IMR-90 (cell line): ENCODE measurements at regions not wholly inside any gene's neighbourhood (a gene's known extent, or its start where the extent isn't known, plus 50 kb on each side); places are given as distances from the start of the nearest gene placed in this dataset.

Experiments used
- ATAC-seq: fragments of 200-7000 bp; cut with Tn5 transposase; 2 replicates; pipeline ENCODE4 v1.9.1; 2020; ENCODE audit warnings: low read depth, mild to moderate bottlenecking, moderate library complexity
- BruUV-seq: library from RNA; stranded (reverse); fragments of 400-500 nt; replicated peaks from 2 replicates; lab custom pipeline; 2021; lab: Mats Ljungman, UMichigan
- CTCF ChIA-PET: fragments of 300-600 bp; formaldehyde crosslinking; extraction: SDS; loops from one replicate; lab custom pipeline; 2021; ENCODE audit warnings: antibody characterized with exemption; lab: Yijun Ruan, JAX
- POLR2A ChIA-PET: fragments of 300-600 bp; sonication (Branson Sonifier 250); formaldehyde crosslinking; loops from one replicate; lab custom pipeline; 2022; ENCODE audit warnings: antibody characterized with exemption; ENCODE audit not compliant: unreplicated experiment; lab: Charles Lee
- DNase-seq: peaks from one replicate; pipeline ENCODE4 v3.0.0; 2013
- H2AFZ ChIP-seq: replicated peaks from 2 replicates; pipeline ENCODE3; 2013; ENCODE audit warnings: low read length, mild to moderate bottlenecking; ENCODE audit not compliant: poor library complexity
- H2AK5ac ChIP-seq: 2 replicates; pipeline ENCODE4 v1.6.1; 2013; ENCODE audit warnings: low read depth, low read length, inconsistent platforms
- H2AK9ac ChIP-seq: replicated peaks from 2 replicates; pipeline ENCODE3; 2013; ENCODE audit warnings: mild to moderate bottlenecking, low read depth, low read length, moderate library complexity; ENCODE audit not compliant: poor library complexity
- H2BK120ac ChIP-seq: 2 replicates; pipeline ENCODE4 v1.6.1; 2013; ENCODE audit warnings: low read depth, low read length, inconsistent platforms
- H2BK15ac ChIP-seq: 3 replicates; pipeline ENCODE4 v1.6.1; 2013; ENCODE audit warnings: low read depth, low read length, inconsistent platforms
- H2BK20ac ChIP-seq: 2 replicates; pipeline ENCODE4 v1.6.1; 2013; ENCODE audit warnings: low read depth, mild to moderate bottlenecking, inconsistent platforms, low read length, moderate library complexity
- H2BK5ac ChIP-seq: 2 replicates; pipeline ENCODE4 v1.6.1; 2013; ENCODE audit warnings: mild to moderate bottlenecking, low read depth, low read length, inconsistent platforms; ENCODE audit not compliant: poor library complexity, severe bottlenecking
- H3K14ac ChIP-seq: replicated peaks from 2 replicates; pipeline ENCODE4 v1.6.1; 2013; ENCODE audit warnings: low read depth, low read length, inconsistent platforms
- H3K18ac ChIP-seq: 2 replicates; pipeline ENCODE4 v1.6.1; 2013; ENCODE audit warnings: low read depth, low read length, control low read depth
- H3K23ac ChIP-seq: 2 replicates; pipeline ENCODE4 v1.6.1; 2013; ENCODE audit warnings: low read depth, low read length, inconsistent platforms
- H3K27ac ChIP-seq: 2 replicates; pipeline ENCODE4 v1.5.1; 2013; ENCODE audit warnings: mild to moderate bottlenecking, control low read depth, low read length; ENCODE audit not compliant: insufficient read depth
- H3K27me3 ChIP-seq: 2 replicates; pipeline ENCODE4 v1.6.1; 2013; ENCODE audit warnings: low read length; ENCODE audit not compliant: control insufficient read depth, insufficient read depth
- H3K36me3 ChIP-seq: 2 replicates; pipeline ENCODE4 v1.6.1; 2013; ENCODE audit warnings: low read length, mixed read lengths; ENCODE audit not compliant: control insufficient read depth, insufficient read depth
- H3K4ac ChIP-seq: 2 replicates; pipeline ENCODE4 v1.6.1; 2013; ENCODE audit warnings: low read depth, low read length, inconsistent platforms
- H3K4me1 ChIP-seq: 2 replicates; pipeline ENCODE4 v1.6.1; 2013; ENCODE audit warnings: low read length, mixed read lengths; ENCODE audit not compliant: control insufficient read depth, insufficient read depth
- H3K4me2 ChIP-seq: 2 replicates; pipeline ENCODE4 v1.6.1; 2013; ENCODE audit warnings: low read depth, mild to moderate bottlenecking, control low read depth, low read length, moderate library complexity
- H3K4me3 ChIP-seq: 2 replicates; pipeline ENCODE4 v1.5.1; 2013; ENCODE audit warnings: low read depth, mild to moderate bottlenecking, control low read depth, low read length, moderate library complexity; ENCODE audit not compliant: insufficient read depth
- H3K56ac ChIP-seq: 2 replicates; pipeline ENCODE4 v1.6.1; 2013; ENCODE audit warnings: low read length, inconsistent platforms; ENCODE audit not compliant: insufficient read depth; ENCODE audit errors: extremely low read depth
- H3K79me1 ChIP-seq, 2 experiments: 2 replicates each; pipeline ENCODE4 v1.6.1; 2013; ENCODE audit warnings: low read length in 2 of 2, inconsistent platforms in 1 of 2, low read depth in 1 of 2
- H3K9ac ChIP-seq: 2 replicates; pipeline ENCODE4 v1.6.1; 2013; ENCODE audit warnings: low read depth, low read length, control low read depth
- H3K9me1 ChIP-seq: 2 replicates; pipeline ENCODE4 v1.6.1; 2013; ENCODE audit warnings: low read length, inconsistent platforms; ENCODE audit not compliant: insufficient read depth
- H3K9me3 ChIP-seq: 2 replicates; pipeline ENCODE4 v1.6.1; 2013; ENCODE audit warnings: low read length; ENCODE audit not compliant: control insufficient read depth, insufficient read depth
- H4K20me1 ChIP-seq: 2 replicates; pipeline ENCODE4 v1.6.1; 2013; ENCODE audit warnings: low read length, inconsistent platforms; ENCODE audit not compliant: insufficient read depth
- H4K5ac ChIP-seq: 2 replicates; pipeline ENCODE4 v1.6.1; 2013; ENCODE audit warnings: mild to moderate bottlenecking, low read depth, low read length, control low read depth
- H4K8ac ChIP-seq, 2 experiments: 2 replicates each; pipeline ENCODE4 v1.6.1; 2013; ENCODE audit warnings: low read depth in 2 of 2, low read length in 2 of 2, control low read depth in 1 of 2, inconsistent platforms in 1 of 2
- H4K91ac ChIP-seq: 2 replicates; pipeline ENCODE4 v1.6.1; 2013; ENCODE audit warnings: low read depth, low read length, inconsistent platforms; ENCODE audit not compliant: insufficient read depth
- CEBPB ChIP-seq: IDR thresholded peaks from 2 replicates; pipeline ENCODE4 v1.6.1; 2012; ENCODE audit warnings: low read depth, low read length, improper control_type of control experiment
- POLR2A ChIP-seq: IDR thresholded peaks from 2 replicates; pipeline ENCODE4 v1.6.1; 2012; ENCODE audit warnings: mild to moderate bottlenecking, low read depth, low read length
- WGBS, 2 experiments: methylation state at CpG; one replicate each; pipeline versions ENCODE4 v1.1.5 to v1.1.7; 2013; ENCODE audit warnings: missing lambda C conversion rate in 2 of 2; ENCODE audit not compliant: insufficient read length in 1 of 2; ENCODE audit errors: extremely low coverage in 2 of 2; 5-methylcytosine and 5-hydroxymethylcytosine counted together
- dilution Hi-C: fragments of 300-500 bp; cut with HindIII; formaldehyde crosslinking; loops from one replicate; pipeline ENCODE4 v1.14.3; 2018; ENCODE audit warnings: low sequenced_read_pairs; ENCODE audit not compliant: unreplicated experiment
- in situ Hi-C: fragments of 300-500 bp; cut with MboI; formaldehyde crosslinking; loops from 3 replicates; pipeline ENCODE4 v1.14.3; 2019; ENCODE audit warnings: low sequenced_read_pairs, inconsistent platforms, mixed read lengths
- intact Hi-C: fragments of 100-400 bp; cut with micrococcal nuclease; formaldehyde crosslinking; loops from 2 replicates; pipeline ENCODE4 v1.10.0; 2022

DNA sequence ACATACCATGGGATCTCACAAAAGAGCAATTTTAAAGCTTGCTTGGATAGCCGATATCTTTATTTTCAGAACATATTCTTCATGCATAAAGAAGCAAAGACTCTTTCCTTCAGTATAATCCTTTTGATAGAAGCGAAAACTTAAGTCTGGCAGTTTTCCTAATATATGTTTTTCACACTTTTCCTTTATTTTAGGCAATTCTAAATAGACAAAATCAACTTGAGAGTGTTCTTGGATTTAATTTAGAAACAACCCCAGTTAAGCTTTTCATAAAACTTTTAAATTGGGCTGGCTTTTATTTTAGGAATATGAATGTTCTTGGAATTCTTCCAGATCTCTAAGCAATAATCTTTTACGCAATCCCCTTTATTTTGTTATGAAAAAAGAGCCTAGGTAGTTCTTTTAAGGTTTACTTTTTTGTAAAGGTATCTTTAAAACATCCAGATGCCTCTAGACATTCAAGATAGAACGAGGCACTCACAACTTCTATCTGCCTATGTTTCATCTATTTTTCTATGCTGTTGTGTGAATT, 51.5 kb upstream of the HSPB3 start:
- H3K18ac ChIP-seq: peak overlapping the region; percentile 87
- BruUV-seq: no TSS peak
- intact Hi-C loops (loop anchor here (5.0 kb wide), 1 partner anchor 87 kb away; no protein-coding TSS in a partner anchor), in situ Hi-C loops (no loop called here), dilution Hi-C loops (no loop called here)
- no peaks in the 10 kb centered on the region for H3K4me1 ChIP-seq
- no peak overlapping the region for H4K91ac ChIP-seq
- WGBS, 2 experiments: no CpG with 5 or more reads among the region's 4 CpGs
- H3K14ac ChIP-seq: no peak overlapping the region
- H3K9me1 ChIP-seq: no peaks in the 10 kb centered on the region
- peak overlapping the region; percentile 88; the same call in 1 of the 2 replicates for H4K5ac ChIP-seq
- no peak overlapping the region for H2AK5ac ChIP-seq
- H4K20me1 ChIP-seq: no peaks in the 10 kb centered on the region
- no peaks in the 10 kb centered on the region for H3K36me3 ChIP-seq
- H3K9me3 ChIP-seq: no peaks in the 10 kb centered on the region
- ChIA-PET CTCF (no interaction called here), POLR2A (no interaction called here)
- DNase-seq (no peak), ATAC-seq (no peak)
- no peak overlapping the region for H3K4ac ChIP-seq
- H2AK9ac ChIP-seq: no peak overlapping the region
- no peak overlapping the region for H2BK120ac ChIP-seq
- no peak overlapping the region for H3K9ac ChIP-seq
- no peak overlapping the region for H3K4me3 ChIP-seq
- peak; percentile 4; the same call in 1 of the 2 replicates for TF ChIP-seq CEBPB
- TF ChIP-seq POLR2A: no peak
- peak overlapping the region; percentile 55; the same call in 1 of the 2 replicates for H3K27ac ChIP-seq
- no peak overlapping the region for H3K23ac ChIP-seq
- no peak overlapping the region; a peak in 1 of 4 replicates for H4K8ac ChIP-seq
- no peak overlapping the region for H2AFZ ChIP-seq
- H3K4me2 ChIP-seq: no peak overlapping the region; the same call in 1 of the 2 replicates
- no peak overlapping the region for H3K56ac ChIP-seq
- peak overlapping the region; percentile 42 for H2BK5ac ChIP-seq
- H2BK15ac ChIP-seq: no peak overlapping the region
- peaks cover 9% of the 10 kb centered on the region for H3K27me3 ChIP-seq
- H2BK20ac ChIP-seq: no peak overlapping the region
- H3K79me1 ChIP-seq: no peaks in the 10 kb centered on the region
